ENCODE measurements at regions not wholly inside any gene's neighbourhood (a gene's known extent, or its start where the extent isn't known, plus 50 kb on each side); places are given as distances from the start of the nearest gene placed in this dataset.

DNA sequence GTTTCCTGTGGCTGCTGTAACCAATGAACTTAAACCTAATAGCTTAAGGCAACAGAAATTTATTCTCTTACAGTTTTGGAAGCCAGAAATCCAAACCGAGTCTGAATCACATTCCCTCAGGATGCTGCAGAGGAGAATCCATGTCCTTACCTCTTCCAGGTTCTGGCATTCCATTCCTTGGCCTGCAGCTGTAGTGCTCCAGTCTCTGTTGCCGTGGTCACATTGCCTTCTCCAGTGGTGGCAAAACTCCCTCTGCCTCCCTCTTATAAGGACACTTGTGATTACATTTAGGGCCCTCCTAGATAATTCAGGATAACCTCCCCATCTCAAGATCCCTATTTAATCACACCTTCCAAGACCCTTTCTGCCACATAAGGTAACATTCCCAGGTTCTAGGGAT is 88.7 kb upstream of the SHB start:
- no peak for DNase-seq (ENCODE audit: low read depth)

- no peak for DNase-seq (ENCODE audit: low read depth)
Observed at GRCh38 chr9:38154501-38155421, 85.7 kb upstream of the SHB start.

GRCh38 chr9:38153910-38154291 is 84.9 kb upstream of the SHB start:
- DNase-seq (ENCODE audit: low read depth), result no peak

- no peak for DNase-seq (ENCODE audit: low read depth)
Observed at GRCh38 chr9:38153152-38153909, 84.3 kb upstream of the SHB start.

- DNase-seq (ENCODE audit: low read depth), result no peak
Observed at GRCh38 chr9:38149647-38150046, 80.6 kb upstream of the SHB start.

DNA sequence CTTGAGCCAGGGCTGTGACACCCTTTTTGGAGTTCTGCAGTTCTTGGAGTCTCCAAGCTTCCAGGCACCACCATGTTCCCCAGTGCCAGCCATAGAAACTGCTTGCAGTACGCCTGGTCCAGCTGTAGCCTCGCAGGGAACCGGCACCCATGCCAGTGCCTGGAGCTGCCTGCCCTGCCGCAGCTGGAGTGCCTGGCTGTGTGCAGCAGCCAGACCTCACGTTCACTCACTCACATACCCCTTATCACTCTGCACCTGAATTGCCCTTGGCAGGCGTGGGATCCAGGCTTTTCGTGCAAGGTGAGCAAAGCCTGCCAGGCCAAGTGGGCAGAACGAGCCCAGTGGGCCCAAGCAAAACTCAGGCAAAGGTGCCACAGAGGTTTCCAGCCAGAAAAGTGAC is 77.8 kb upstream of the SHB start:
- no peak for DNase-seq (ENCODE audit: low read depth)

- no peak for DNase-seq (ENCODE audit: low read depth)
Observed at GRCh38 chr9:38145526-38146053, 76.6 kb upstream of the SHB start.

DNA sequence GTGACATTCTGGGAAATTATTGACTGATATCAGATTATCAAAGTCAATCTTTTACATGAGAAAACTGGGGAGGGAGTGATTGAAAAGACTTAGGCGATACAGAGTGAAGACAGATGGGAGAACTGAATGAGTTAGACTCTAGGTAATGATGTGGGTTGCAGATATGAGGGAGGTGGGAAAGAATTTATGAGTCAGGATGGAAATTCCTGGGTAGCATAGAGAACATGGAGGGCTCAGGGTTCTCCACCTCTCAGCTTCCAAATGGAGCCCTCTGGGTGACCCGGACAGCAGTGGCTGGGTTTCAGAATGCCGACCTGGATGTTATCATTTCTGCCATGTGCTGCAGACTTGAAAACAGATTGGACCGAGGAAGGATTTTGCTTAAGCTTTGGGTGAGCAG is 75.4 kb upstream of the SHB start:
- DNase-seq (ENCODE audit: low read depth), result no peak

GRCh38 chr9:38141746-38142591 is 72.9 kb upstream of the SHB start:
- peak; percentile 17 for DNase-seq (ENCODE audit: low read depth)

GRCh38 chr9:38138276-38138675 is 69.2 kb upstream of the SHB start:
- no peak for DNase-seq (ENCODE audit: low read depth)

- no peak for DNase-seq (ENCODE audit: low read depth)
Observed at GRCh38 chr9:38137342-38137741, 68.3 kb upstream of the SHB start.

DNA sequence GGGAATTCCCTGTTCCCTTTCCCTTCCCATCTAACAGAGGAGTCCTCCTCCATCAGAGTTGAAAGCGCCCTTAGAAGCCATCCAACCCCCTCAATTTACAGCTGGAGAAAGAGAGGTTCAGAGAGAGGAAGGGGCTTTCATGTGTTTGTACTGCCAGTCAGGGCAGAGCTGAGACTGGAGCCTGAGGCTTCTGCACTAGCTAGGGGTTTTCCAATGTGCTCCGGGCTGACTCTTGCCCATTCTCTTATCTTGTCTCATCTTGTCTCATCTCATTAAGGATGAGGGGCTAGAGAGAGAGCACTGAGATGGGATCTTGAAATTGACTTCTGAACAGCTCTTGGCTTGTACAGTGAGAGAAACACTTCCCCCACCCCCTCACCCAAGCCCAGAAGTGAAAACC is 67.4 kb upstream of the SHB start:
- DNase-seq (ENCODE audit: low read depth), result no peak

GRCh38 chr9:38134611-38135237 is 65.7 kb upstream of the SHB start:
- no peak for DNase-seq (ENCODE audit: low read depth)

GRCh38 chr9:38133595-38133994 is 64.6 kb upstream of the SHB start:
- DNase-seq (ENCODE audit: low read depth), result no peak

DNA sequence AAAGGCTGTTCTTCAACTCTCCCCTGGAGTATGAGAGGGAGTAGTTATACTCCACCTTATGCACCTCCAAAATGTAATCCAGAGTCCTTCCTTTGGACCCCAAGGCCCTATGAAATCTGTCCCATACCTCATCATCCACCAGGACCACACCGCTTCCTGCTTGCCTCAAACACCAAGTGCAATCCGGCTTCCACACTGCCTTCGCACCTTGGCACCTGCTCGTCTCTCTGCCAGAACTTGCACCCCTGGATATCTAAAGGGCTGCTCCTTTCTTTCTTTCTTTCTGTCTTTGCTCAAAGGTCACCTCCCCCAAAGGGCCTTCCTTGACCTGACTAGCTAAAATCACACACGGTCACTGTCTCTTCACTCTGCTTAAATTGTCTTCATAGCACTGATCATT is 63.9 kb upstream of the SHB start:
- no peak for DNase-seq (ENCODE audit: low read depth)

DNA sequence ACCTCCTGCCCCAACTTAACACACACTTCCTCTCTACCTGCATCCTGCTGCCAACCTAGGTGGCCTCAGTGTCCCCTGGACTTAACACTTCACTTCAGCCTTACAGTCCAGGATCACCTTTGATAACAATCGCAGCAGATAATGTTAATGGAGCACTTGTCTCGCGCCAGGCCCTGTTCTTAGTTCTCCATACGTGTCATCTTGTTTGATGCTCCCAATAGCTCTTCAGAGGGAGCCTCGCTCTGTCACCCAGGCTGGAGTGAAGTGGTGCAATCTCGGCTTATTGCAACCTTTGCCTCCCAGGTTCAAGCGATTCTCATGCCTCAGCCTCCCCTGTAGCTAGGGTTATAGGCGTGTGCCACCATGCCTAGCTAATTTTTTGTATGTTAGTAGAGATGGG is 62.7 kb upstream of the SHB start:
- no peak for DNase-seq (ENCODE audit: low read depth)

DNA sequence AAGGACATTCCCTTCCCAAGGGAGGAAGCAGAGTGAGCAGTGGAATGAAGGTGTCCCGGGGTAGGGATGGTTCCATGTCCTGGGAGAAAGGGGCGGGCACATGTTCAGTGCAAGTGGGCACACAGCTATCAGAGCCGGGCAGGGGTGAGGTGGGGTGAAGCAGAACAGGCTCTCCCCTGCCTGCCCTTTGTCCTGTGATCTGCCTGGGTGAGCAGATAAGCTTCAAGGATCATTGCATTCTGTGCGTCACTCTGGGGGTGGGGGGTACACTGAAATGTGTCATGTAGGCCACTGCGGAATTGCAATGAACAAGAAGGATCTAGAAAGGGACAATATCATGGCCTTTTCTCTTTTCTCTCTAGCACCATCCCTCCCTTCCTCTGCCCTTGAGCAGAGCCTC is 61.7 kb upstream of the SHB start:
- DNase-seq (ENCODE audit: low read depth), result no peak

DNA sequence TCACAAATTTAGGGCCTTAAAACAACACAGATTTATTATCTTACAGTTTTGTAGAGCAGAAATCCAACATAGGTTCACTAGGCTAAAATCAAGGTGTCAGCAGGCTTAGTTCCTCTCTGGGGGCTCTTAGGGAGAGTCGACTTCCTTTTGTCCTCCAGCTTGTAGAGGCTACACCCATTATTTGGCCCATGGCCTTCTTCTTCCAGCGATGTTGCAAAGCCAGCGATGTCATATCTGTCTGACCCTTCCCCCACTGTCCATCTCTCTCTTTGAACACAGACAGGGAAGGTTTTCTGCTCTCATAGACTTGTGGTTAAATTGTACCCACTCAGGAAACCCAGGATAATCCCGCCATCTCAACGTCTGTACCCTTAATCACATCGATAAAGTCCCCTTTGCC is 60.3 kb upstream of the SHB start:
- DNase-seq (ENCODE audit: low read depth), result no peak

GRCh38 chr9:38128752-38129270 is 59.8 kb upstream of the SHB start:
- no peak for DNase-seq (ENCODE audit: low read depth)

DNA sequence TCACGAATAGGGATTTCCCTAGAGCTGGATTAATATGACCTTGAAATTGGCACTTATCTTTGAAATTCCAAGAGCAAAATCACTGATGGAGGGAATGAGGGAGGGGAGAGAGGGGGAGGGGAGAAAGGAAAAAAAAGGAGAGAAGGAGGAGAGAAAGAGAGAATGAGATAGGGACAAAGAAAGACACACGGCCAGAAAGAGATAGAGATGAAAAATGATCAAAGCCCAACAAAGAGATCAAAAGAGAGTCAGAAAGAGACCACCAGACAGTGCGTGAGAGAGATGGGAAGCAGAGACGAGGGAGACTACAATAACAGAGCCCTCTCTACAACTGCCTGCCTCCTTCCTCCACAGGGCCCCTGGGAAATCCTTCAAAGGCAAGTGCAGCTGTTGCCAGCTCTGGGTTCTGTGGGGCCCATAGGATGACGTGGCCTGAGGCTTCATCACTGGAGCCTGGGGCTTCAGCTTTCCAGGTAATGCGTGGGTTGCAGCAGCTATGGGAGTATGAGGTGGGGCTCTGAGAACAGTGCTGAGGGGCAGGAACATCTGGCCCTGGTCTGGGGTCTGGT is 58.3 kb upstream of the SHB start:
- no peak for DNase-seq (ENCODE audit: low read depth)

- no peak for DNase-seq (ENCODE audit: low read depth)
Observed at GRCh38 chr9:38126730-38127129, 57.7 kb upstream of the SHB start.

Data from fibroblast of gingiva (primary cell).